ENCODE measurements at regions not wholly inside any gene's neighbourhood (a gene's known extent, or its start where the extent isn't known, plus 50 kb on each side); places are given as distances from the start of the nearest gene placed in this dataset.

GRCh38 chr2:64881037-64881492 lies 108.1 kb upstream of the SLC1A4 start:
- no TSS peak for BruUV-seq (replicated peaks)
- CTCF ChIA-PET: no interaction called here

More at GRCh38 chr2:64881037-64881492, 108.1 kb upstream of the SLC1A4 start:
- H3K27ac ChIP-seq (ENCODE audit: insufficient read depth, low read length): no peak overlapping the region
- H2BK5ac ChIP-seq (ENCODE audit: low read depth, low read length, poor library complexity, severe bottlenecking): no peak overlapping the region
- H2BK20ac ChIP-seq (ENCODE audit: low read depth, low read length): no peak overlapping the region
- H3K9me3 ChIP-seq (ENCODE audit: control insufficient read depth, insufficient read depth, low read length): no peaks in the 10 kb centered on the region
- H3K36me3 ChIP-seq (ENCODE audit: control insufficient read depth, insufficient read depth, low read length): no peaks in the 10 kb centered on the region
- H2AK9ac ChIP-seq (replicated peaks; ENCODE audit: low read depth, low read length, poor library complexity): peak overlapping the region; percentile 36
- peaks cover 4% of the 10 kb centered on the region for H3K4me1 ChIP-seq (ENCODE audit: control insufficient read depth, insufficient read depth, low read length)
- no peak overlapping the region for H2BK15ac ChIP-seq (ENCODE audit: low read depth, low read length)
- dilution Hi-C loops (cut with HindIII; ENCODE audit: low sequenced_read_pairs, unreplicated experiment) (no loop called here), in situ Hi-C loops (cut with MboI; ENCODE audit: low sequenced_read_pairs) (loop anchor here (25.0 kb wide), 1 partner anchor 844 kb away; no protein-coding TSS in a partner anchor), intact Hi-C loops (cut with micrococcal nuclease) (no loop called here)
- peaks cover 6% of the 10 kb centered on the region; the same call in 1 of the 2 replicates for H3K9me1 ChIP-seq (ENCODE audit: insufficient read depth, low read length)
- TF ChIP-seq, protein P1, sequence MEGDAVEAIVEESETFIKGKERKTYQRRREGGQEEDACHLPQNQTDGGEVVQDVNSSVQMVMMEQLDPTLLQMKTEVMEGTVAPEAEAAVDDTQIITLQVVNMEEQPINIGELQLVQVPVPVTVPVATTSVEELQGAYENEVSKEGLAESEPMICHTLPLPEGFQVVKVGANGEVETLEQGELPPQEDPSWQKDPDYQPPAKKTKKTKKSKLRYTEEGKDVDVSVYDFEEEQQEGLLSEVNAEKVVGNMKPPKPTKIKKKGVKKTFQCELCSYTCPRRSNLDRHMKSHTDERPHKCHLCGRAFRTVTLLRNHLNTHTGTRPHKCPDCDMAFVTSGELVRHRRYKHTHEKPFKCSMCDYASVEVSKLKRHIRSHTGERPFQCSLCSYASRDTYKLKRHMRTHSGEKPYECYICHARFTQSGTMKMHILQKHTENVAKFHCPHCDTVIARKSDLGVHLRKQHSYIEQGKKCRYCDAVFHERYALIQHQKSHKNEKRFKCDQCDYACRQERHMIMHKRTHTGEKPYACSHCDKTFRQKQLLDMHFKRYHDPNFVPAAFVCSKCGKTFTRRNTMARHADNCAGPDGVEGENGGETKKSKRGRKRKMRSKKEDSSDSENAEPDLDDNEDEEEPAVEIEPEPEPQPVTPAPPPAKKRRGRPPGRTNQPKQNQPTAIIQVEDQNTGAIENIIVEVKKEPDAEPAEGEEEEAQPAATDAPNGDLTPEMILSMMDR (conservative IDR thresholded peaks at IDR 0.05; ENCODE audit: low read depth, low read length): no peak
- TF ChIP-seq RAD21 (IDR thresholded peaks at IDR 0.05; ENCODE audit: low read length): no peak
- TF ChIP-seq, protein P2, sequence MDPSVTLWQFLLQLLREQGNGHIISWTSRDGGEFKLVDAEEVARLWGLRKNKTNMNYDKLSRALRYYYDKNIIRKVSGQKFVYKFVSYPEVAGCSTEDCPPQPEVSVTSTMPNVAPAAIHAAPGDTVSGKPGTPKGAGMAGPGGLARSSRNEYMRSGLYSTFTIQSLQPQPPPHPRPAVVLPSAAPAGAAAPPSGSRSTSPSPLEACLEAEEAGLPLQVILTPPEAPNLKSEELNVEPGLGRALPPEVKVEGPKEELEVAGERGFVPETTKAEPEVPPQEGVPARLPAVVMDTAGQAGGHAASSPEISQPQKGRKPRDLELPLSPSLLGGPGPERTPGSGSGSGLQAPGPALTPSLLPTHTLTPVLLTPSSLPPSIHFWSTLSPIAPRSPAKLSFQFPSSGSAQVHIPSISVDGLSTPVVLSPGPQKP (IDR thresholded peaks at IDR 0.05; ENCODE audit: borderline replicate concordance, low read depth, low read length): no peak
- no peaks in the 10 kb centered on the region for H3K79me1 ChIP-seq (ENCODE audit: low read depth in 1 of 2, low read length in 2 of 2)
- no peak overlapping the region for H3K4me3 ChIP-seq (ENCODE audit: insufficient read depth, low read depth, low read length)
- no peak overlapping the region for H3K18ac ChIP-seq (ENCODE audit: low read depth, low read length)
- no peak overlapping the region for H3K14ac ChIP-seq (replicated peaks; ENCODE audit: low read depth, low read length)
- no peak overlapping the region for H4K8ac ChIP-seq (ENCODE audit: low read depth in 2 of 2, low read length in 2 of 2)
- no peaks in the 10 kb centered on the region for H4K20me1 ChIP-seq (ENCODE audit: insufficient read depth, low read length)
- no peak for ATAC-seq (ENCODE audit: low read depth)
- H2AK5ac ChIP-seq (ENCODE audit: low read depth, low read length): no peak overlapping the region
- H3K23ac ChIP-seq (ENCODE audit: low read depth, low read length): no peak overlapping the region
- H4K5ac ChIP-seq (ENCODE audit: low read depth, low read length): no peak overlapping the region
- peaks cover 31% of the 10 kb centered on the region for H3K27me3 ChIP-seq (ENCODE audit: control insufficient read depth, insufficient read depth, low read length)
- POLR2A ChIA-PET (ENCODE audit: unreplicated experiment): no interaction called here
- no CpG with 5 or more reads among the region's 6 CpGs for WGBS, 2 experiments (ENCODE audit: extremely low coverage in 2 of 2, insufficient read length in 1 of 2)
- no peak overlapping the region for H3K4ac ChIP-seq (ENCODE audit: low read depth, low read length)
- H2AFZ ChIP-seq (replicated peaks; ENCODE audit: low read length, poor library complexity): no peak overlapping the region
- H3K9ac ChIP-seq (ENCODE audit: low read depth, low read length): no peak overlapping the region
- no peak overlapping the region for H3K4me2 ChIP-seq (ENCODE audit: low read depth, low read length)
- no peak for DNase-seq
- H2BK120ac ChIP-seq (ENCODE audit: low read depth, low read length): no peak overlapping the region
- H4K91ac ChIP-seq (ENCODE audit: insufficient read depth, low read depth, low read length): no peak overlapping the region
- H3K56ac ChIP-seq (ENCODE audit: extremely low read depth, insufficient read depth, low read length): no peak overlapping the region

All from IMR-90 (cell line).